Right lung (tissue), 2 donors: ENCODE measurements at regions not wholly inside any gene's neighbourhood (a gene's known extent, or its start where the extent isn't known, plus 50 kb on each side); places are given as distances from the start of the nearest gene placed in this dataset.
"Not testable (repeated sequence)": the region's sequence is repeated elsewhere in the genome, so short reads cannot be mapped to it uniquely, and the experiment has no call there.

Experiments
- DNase-seq, 2 donors: peaks; one replicate each; pipeline ENCODE4 v3.0.0-alpha.2; 2013

- no peak for DNase-seq
Measured at GRCh38 chr5:152689250-152689711, 284.2 kb upstream of the NMUR2 start.

- no peak for DNase-seq
Measured at GRCh38 chr5:152694231-152694630, 289.2 kb upstream of the NMUR2 start.

GRCh38 chr5:152701305-152701949, 296.3 kb upstream of the NMUR2 start:
- no peak for DNase-seq

- DNase-seq: no peak
Measured at GRCh38 chr5:152704286-152704685, 299.2 kb upstream of the NMUR2 start.

- DNase-seq: no peak
Measured at GRCh38 chr5:152711801-152712388, 306.8 kb upstream of the NMUR2 start.

- DNase-seq: no peak
Measured at GRCh38 chr5:152717393-152717792, 312.3 kb upstream of the NMUR2 start.

GRCh38 chr5:152723482-152723881, 318.4 kb upstream of the NMUR2 start:
- DNase-seq: no peak

- no peak for DNase-seq
Measured at GRCh38 chr5:152730176-152730575, 325.1 kb upstream of the NMUR2 start.

GRCh38 chr5:152736906-152737305, 331.8 kb upstream of the NMUR2 start:
- no peak for DNase-seq

- DNase-seq: no peak
Measured at GRCh38 chr5:152739916-152740315, 334.8 kb upstream of the NMUR2 start.

- DNase-seq: not testable (repeated sequence)
Measured at GRCh38 chr5:152741126-152741525, 336.0 kb upstream of the NMUR2 start.

- DNase-seq: not testable (repeated sequence)
Measured at GRCh38 chr5:152787709-152788217, 382.7 kb upstream of the NMUR2 start.

- DNase-seq: peak; percentile 34 to 61
Measured at GRCh38 chr5:152801886-152802285, 396.8 kb upstream of the NMUR2 start.

- DNase-seq: no peak
Measured at GRCh38 chr5:152804179-152804578, 399.1 kb upstream of the NMUR2 start.

GRCh38 chr5:152811988-152812387, 406.9 kb upstream of the NMUR2 start:
- DNase-seq: no peak

GRCh38 chr5:152813526-152813925, 408.4 kb upstream of the NMUR2 start:
- no peak for DNase-seq

- no peak for DNase-seq
Measured at GRCh38 chr5:152819891-152820290, 414.8 kb upstream of the NMUR2 start.

- no peak for DNase-seq
Measured at GRCh38 chr5:152824316-152824715, 419.2 kb upstream of the NMUR2 start.

- no peak for DNase-seq
Measured at GRCh38 chr5:152838241-152838786, 433.2 kb upstream of the NMUR2 start.

GRCh38 chr5:152844713-152845112, 439.6 kb upstream of the NMUR2 start:
- no peak for DNase-seq

GRCh38 chr5:152853361-152853760, 448.3 kb upstream of the NMUR2 start:
- DNase-seq: no peak

GRCh38 chr5:152855441-152855840, 450.4 kb upstream of the NMUR2 start:
- no peak for DNase-seq

- no peak for DNase-seq
Measured at GRCh38 chr5:152861231-152861630, 456.2 kb upstream of the NMUR2 start.
